ENCODE measurements at regions not wholly inside any gene's neighbourhood (a gene's known extent, or its start where the extent isn't known, plus 50 kb on each side); places are given as distances from the start of the nearest gene placed in this dataset.

- no peak for TF ChIP-seq CTCF (conservative IDR thresholded peaks at IDR 0.05 in 1 of 2, IDR thresholded peaks at IDR 0.05 in 1 of 2; ENCODE audit: extremely low read depth in 1 of 2, insufficient read depth in 1 of 2, low read depth in 1 of 2, low read length in 2 of 2)
- TF ChIP-seq EZH2 (IDR thresholded peaks at IDR 0.05; ENCODE audit: borderline replicate concordance, low read length), result no peak
Observed at GRCh38 chr1:31521761-31522555, 54.4 kb upstream of the TINAGL1 start.
